DMS79 treated with DMSO at 0.1 percent for 48 hours (cell line): ENCODE measurements at regions not wholly inside any gene's neighbourhood (a gene's known extent, or its start where the extent isn't known, plus 50 kb on each side); places are given as distances from the start of the nearest gene placed in this dataset.
"Not testable (repeated sequence)": the region's sequence is repeated elsewhere in the genome, so short reads cannot be mapped to it uniquely, and the experiment has no call there.

Experiments
- DNase-seq: peaks from one replicate; lab custom pipeline; 2025; lab: John Stamatoyannopoulos, UW

GRCh38 chr13:54402495-54402894, 1373.9 kb downstream of the OLFM4 start:
- DNase-seq = no peak

GRCh38 chr13:54415753-54416366, 1387.2 kb downstream of the OLFM4 start:
- DNase-seq = no peak

GRCh38 chr13:54422946-54423345, 1394.3 kb downstream of the OLFM4 start:
- not testable (repeated sequence) for DNase-seq

- no peak for DNase-seq
Observed at GRCh38 chr13:54424344-54424743, 1395.7 kb downstream of the OLFM4 start.

- peak; percentile 12 for DNase-seq
Observed at GRCh38 chr13:54433493-54434206, 1405.0 kb downstream of the OLFM4 start.

GRCh38 chr13:54440853-54441400, 1412.3 kb downstream of the OLFM4 start:
- DNase-seq = not testable (repeated sequence)

- no peak for DNase-seq
Observed at GRCh38 chr13:54445453-54445852, 1416.8 kb downstream of the OLFM4 start.

GRCh38 chr13:54445865-54446264, 1417.3 kb downstream of the OLFM4 start:
- DNase-seq = no peak

- DNase-seq = no peak
Observed at GRCh38 chr13:54449922-54450321, 1421.3 kb downstream of the OLFM4 start.

GRCh38 chr13:54484166-54484565, 1455.6 kb downstream of the OLFM4 start:
- no peak for DNase-seq

- DNase-seq = no peak
Observed at GRCh38 chr13:54486421-54487166, 1458.0 kb downstream of the OLFM4 start.

- DNase-seq = no peak
Observed at GRCh38 chr13:54489359-54489758, 1460.7 kb downstream of the OLFM4 start.

GRCh38 chr13:54492995-54493394, 1464.4 kb downstream of the OLFM4 start:
- DNase-seq = no peak

- no peak for DNase-seq
Observed at GRCh38 chr13:54511366-54511765, 1482.8 kb downstream of the OLFM4 start.

GRCh38 chr13:54513254-54513653, 1484.6 kb downstream of the OLFM4 start:
- DNase-seq = no peak

- no peak for DNase-seq
Observed at GRCh38 chr13:54536112-54536511, 1507.5 kb downstream of the OLFM4 start.

- DNase-seq = no peak
Observed at GRCh38 chr13:54563286-54563685, 1534.7 kb downstream of the OLFM4 start.

GRCh38 chr13:54572037-54572436, 1543.4 kb downstream of the OLFM4 start:
- DNase-seq = not testable (repeated sequence)

- no peak for DNase-seq
Observed at GRCh38 chr13:54573186-54573585, 1544.6 kb downstream of the OLFM4 start.

GRCh38 chr13:54574791-54575190, 1546.2 kb downstream of the OLFM4 start:
- DNase-seq = no peak

GRCh38 chr13:54591540-54591939, 1562.9 kb downstream of the OLFM4 start:
- no peak for DNase-seq

- no peak for DNase-seq
Observed at GRCh38 chr13:54592201-54592600, 1563.6 kb downstream of the OLFM4 start.

GRCh38 chr13:54593504-54593903, 1564.9 kb downstream of the OLFM4 start:
- no peak for DNase-seq
